Calu3 (cell line): ENCODE measurements at regions not wholly inside any gene's neighbourhood (a gene's known extent, or its start where the extent isn't known, plus 50 kb on each side); places are given as distances from the start of the nearest gene placed in this dataset.
"Not testable (repeated sequence)": the region's sequence is repeated elsewhere in the genome, so short reads cannot be mapped to it uniquely, and the experiment has no call there.

ENCODE experiments used
- BruUV-seq: library from RNA; stranded (reverse); fragments of 400-500 nt; replicated peaks from 2 replicates; lab custom pipeline; 2021; lab: Mats Ljungman, UMichigan
- CTCF ChIA-PET: fragments of 300-600 bp; sonication (Branson Sonifier 250); formaldehyde crosslinking; loops from one replicate; lab custom pipeline; 2022; ENCODE audit warnings: antibody characterized with exemption; lab: Charles Lee
- DNase-seq: peaks from one replicate; pipeline ENCODE4 v3.0.0; 2022
- H3K27ac Mint-ChIP-seq: one replicate; pipeline ENCODE4 v1.8.0; 2022; ENCODE audit warnings: mixed read lengths; ENCODE audit not compliant: unreplicated experiment
- H3K27me3 Mint-ChIP-seq: one replicate; pipeline ENCODE4 v1.8.0; 2022; ENCODE audit warnings: mixed read lengths; ENCODE audit not compliant: unreplicated experiment
- H3K36me3 Mint-ChIP-seq: one replicate; pipeline ENCODE4 v1.8.0; 2022; ENCODE audit warnings: mild to moderate bottlenecking, moderate library complexity, mixed read lengths; ENCODE audit not compliant: insufficient read depth, unreplicated experiment
- H3K4me1 Mint-ChIP-seq: one replicate; pipeline ENCODE4 v1.8.0; 2022; ENCODE audit warnings: mild to moderate bottlenecking, low read depth, mixed read lengths; ENCODE audit not compliant: unreplicated experiment
- H3K4me3 Mint-ChIP-seq: one replicate; pipeline ENCODE4 v1.8.0; 2022; ENCODE audit warnings: mild to moderate bottlenecking, low read depth, moderate library complexity, mixed read lengths; ENCODE audit not compliant: unreplicated experiment
- H3K9me3 Mint-ChIP-seq: one replicate; pipeline ENCODE4 v1.8.0; 2022; ENCODE audit warnings: low read depth, mixed read lengths; ENCODE audit not compliant: unreplicated experiment
- intact Hi-C: fragments of 100-400 bp; cut with micrococcal nuclease; formaldehyde crosslinking; loops from one replicate; pipeline ENCODE4 v1.10.0; 2022; ENCODE audit not compliant: unreplicated experiment
- TF ChIP-seq, protein P1 (sequence below): fragments of 200-600 bp; IDR thresholded peaks from one replicate; pipeline ENCODE4 v1.8.0; 2022; ENCODE audit warnings: antibody characterized with exemption; ENCODE audit not compliant: unreplicated experiment

GRCh38 chr10:17528306-17528862 is 74.0 kb upstream of the ST8SIA6 start:
- Mint-ChIP-seq H3K27me3 (no peaks in the 10 kb centered on the region), H3K27ac (peak overlapping the region; percentile 76), H3K36me3 (peaks cover 6% of the 10 kb centered on the region), H3K4me1 (peaks cover 27% of the 10 kb centered on the region), H3K9me3 (peaks cover 2% of the 10 kb centered on the region), H3K4me3 (no peak overlapping the region)
- DNase-seq, result no peak
- intact Hi-C loops, result no loop called here
- TF ChIP-seq, protein P1, sequence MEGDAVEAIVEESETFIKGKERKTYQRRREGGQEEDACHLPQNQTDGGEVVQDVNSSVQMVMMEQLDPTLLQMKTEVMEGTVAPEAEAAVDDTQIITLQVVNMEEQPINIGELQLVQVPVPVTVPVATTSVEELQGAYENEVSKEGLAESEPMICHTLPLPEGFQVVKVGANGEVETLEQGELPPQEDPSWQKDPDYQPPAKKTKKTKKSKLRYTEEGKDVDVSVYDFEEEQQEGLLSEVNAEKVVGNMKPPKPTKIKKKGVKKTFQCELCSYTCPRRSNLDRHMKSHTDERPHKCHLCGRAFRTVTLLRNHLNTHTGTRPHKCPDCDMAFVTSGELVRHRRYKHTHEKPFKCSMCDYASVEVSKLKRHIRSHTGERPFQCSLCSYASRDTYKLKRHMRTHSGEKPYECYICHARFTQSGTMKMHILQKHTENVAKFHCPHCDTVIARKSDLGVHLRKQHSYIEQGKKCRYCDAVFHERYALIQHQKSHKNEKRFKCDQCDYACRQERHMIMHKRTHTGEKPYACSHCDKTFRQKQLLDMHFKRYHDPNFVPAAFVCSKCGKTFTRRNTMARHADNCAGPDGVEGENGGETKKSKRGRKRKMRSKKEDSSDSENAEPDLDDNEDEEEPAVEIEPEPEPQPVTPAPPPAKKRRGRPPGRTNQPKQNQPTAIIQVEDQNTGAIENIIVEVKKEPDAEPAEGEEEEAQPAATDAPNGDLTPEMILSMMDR, result no peak
- CTCF ChIA-PET, result no interaction called here
- BruUV-seq, result no TSS peak

DNA sequence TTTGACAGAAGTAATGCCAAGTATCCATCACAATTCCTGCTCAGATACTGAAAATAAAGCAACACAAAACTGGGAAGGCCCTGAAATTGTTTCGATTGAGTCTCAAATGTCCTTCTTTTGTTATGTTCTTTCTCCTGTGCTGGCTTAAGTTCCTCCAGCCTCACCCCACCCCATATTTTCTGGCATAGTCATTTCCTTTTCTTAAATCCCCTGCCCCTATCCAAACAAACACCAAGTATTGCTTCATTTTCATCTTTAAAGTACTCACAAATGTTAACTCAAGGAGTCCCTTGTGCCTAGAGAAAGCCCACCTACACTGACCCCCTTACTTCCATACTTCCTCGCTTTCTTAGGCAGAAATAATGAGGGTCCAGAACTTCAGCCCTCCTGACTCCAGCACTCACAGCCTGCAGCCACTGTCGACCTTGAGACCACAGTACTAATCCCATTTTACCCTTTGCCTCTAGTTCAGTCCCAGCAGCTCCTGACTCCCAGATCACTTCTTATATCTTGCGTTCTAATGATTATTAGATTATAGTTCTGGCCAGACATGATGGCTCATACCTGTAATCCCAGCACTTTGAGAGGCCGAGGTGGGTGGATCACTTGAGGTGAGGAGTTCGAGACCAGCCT is 73.2 kb upstream of the ST8SIA6 start:
- intact Hi-C loops, result loop anchor here (2.0 kb wide), 1 partner anchor 15 kb away; no protein-coding TSS in a partner anchor
- Mint-ChIP-seq H3K9me3 (peaks cover 2% of the 10 kb centered on the region), H3K4me3 (no peak overlapping the region), H3K27ac (peak overlapping the region; percentile 76), H3K4me1 (peaks cover 27% of the 10 kb centered on the region), H3K36me3 (peaks cover 6% of the 10 kb centered on the region), H3K27me3 (no peaks in the 10 kb centered on the region)
- no TSS peak for BruUV-seq
- TF ChIP-seq, protein P1, result no peak
- CTCF ChIA-PET, result no interaction called here
- DNase-seq, result peak; percentile 34

GRCh38 chr10:17526571-17526970 is 72.2 kb upstream of the ST8SIA6 start:
- peak overlapping the region; percentile 76 for H3K27ac Mint-ChIP-seq

DNA sequence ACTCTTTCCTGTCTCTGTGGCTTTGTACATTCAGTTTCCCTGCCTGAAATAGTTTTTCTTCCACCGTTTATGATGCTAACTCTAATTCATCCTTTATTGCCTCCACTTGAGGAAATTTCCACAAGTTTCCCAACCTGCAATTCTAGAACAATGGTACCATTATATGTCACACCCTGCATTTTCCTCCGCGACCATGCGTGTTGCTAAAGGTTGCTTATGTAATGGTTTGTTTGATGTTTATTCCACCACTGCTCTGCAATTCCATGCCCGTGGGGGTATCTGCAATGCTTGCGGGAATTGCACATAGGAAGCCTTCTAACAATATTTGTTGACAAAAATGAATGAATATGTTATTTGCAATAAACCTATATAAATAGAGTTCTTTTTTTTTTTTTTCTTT is 69.5 kb upstream of the ST8SIA6 start:
- Mint-ChIP-seq H3K4me3 (no peak overlapping the region), H3K9me3 (peaks cover 2% of the 10 kb centered on the region), H3K4me1 (peaks cover 27% of the 10 kb centered on the region), H3K36me3 (peaks cover 6% of the 10 kb centered on the region), H3K27me3 (no peaks in the 10 kb centered on the region), H3K27ac (no peak overlapping the region)
- BruUV-seq, result no TSS peak
- CTCF ChIA-PET, result interaction anchor here (0.7 kb wide), 1 partner anchor 12 kb away, joined by 6 read pairs; no protein-coding TSS in a partner anchor
- TF ChIP-seq, protein P1, result no peak
- peak; percentile 9 for DNase-seq
- intact Hi-C loops, result no loop called here

More at GRCh38 chr10:17526571-17526970, 72.2 kb upstream of the ST8SIA6 start:
- H3K4me1 Mint-ChIP-seq, result peaks cover 27% of the 10 kb centered on the region
- H3K4me3 Mint-ChIP-seq, H3K9me3 Mint-ChIP-seq, BruUV-seq, H3K27me3 Mint-ChIP-seq, CTCF ChIA-PET, DNase-seq, H3K36me3 Mint-ChIP-seq: not testable (repeated sequence)
- intact Hi-C loops, result loop anchor here (2.0 kb wide), 1 partner anchor 14 kb away; no protein-coding TSS in a partner anchor
